Astrocyte of the hippocampus (primary cell): ENCODE measurements at regions not wholly inside any gene's neighbourhood (a gene's known extent, or its start where the extent isn't known, plus 50 kb on each side); places are given as distances from the start of the nearest gene placed in this dataset.
"Not testable (repeated sequence)": the region's sequence is repeated elsewhere in the genome, so short reads cannot be mapped to it uniquely, and the experiment has no call there.

Source experiments
- DNase-seq: peaks from one replicate; pipeline ENCODE4 v3.0.0; 2011; ENCODE audit warnings: low read depth, low spot score

- no peak for DNase-seq
Observed at GRCh38 chr16:48999508-48999907, 282.1 kb downstream of the CBLN1 start.

- no peak for DNase-seq
Observed at GRCh38 chr16:48999044-48999443, 282.6 kb downstream of the CBLN1 start.

- no peak for DNase-seq
Observed at GRCh38 chr16:48997946-48998345, 283.7 kb downstream of the CBLN1 start.

GRCh38 chr16:48997081-48997615, 284.5 kb downstream of the CBLN1 start:
- DNase-seq, result no peak

- no peak for DNase-seq
Observed at GRCh38 chr16:48978501-48978900, 303.1 kb downstream of the CBLN1 start.

GRCh38 chr16:48972236-48972635, 309.4 kb downstream of the CBLN1 start:
- no peak for DNase-seq

GRCh38 chr16:48971571-48972077, 310.0 kb downstream of the CBLN1 start:
- DNase-seq, result no peak

GRCh38 chr16:48970216-48970615, 311.4 kb downstream of the CBLN1 start:
- no peak for DNase-seq

- no peak for DNase-seq
Observed at GRCh38 chr16:48969611-48970010, 312.0 kb downstream of the CBLN1 start.

GRCh38 chr16:48965386-48965785, 316.3 kb downstream of the CBLN1 start:
- peak; percentile 49 for DNase-seq

- DNase-seq, result peak; percentile 86
Observed at GRCh38 chr16:48963901-48964615, 317.6 kb downstream of the CBLN1 start.

- peak; percentile 60 for DNase-seq
Observed at GRCh38 chr16:48963306-48963705, 318.3 kb downstream of the CBLN1 start.

GRCh38 chr16:48961546-48961945, 320.1 kb downstream of the CBLN1 start:
- peak; percentile 29 for DNase-seq

- DNase-seq, result no peak
Observed at GRCh38 chr16:48960830-48961229, 320.8 kb downstream of the CBLN1 start.

- DNase-seq, result no peak
Observed at GRCh38 chr16:48959747-48960146, 321.9 kb downstream of the CBLN1 start.

GRCh38 chr16:48959204-48959603, 322.4 kb downstream of the CBLN1 start:
- DNase-seq, result peak; percentile 20

GRCh38 chr16:48958681-48959080, 323.0 kb downstream of the CBLN1 start:
- peak; percentile 13 for DNase-seq

- no peak for DNase-seq
Observed at GRCh38 chr16:48956620-48957019, 325.0 kb downstream of the CBLN1 start.

- DNase-seq, result no peak
Observed at GRCh38 chr16:48955837-48956236, 325.8 kb downstream of the CBLN1 start.

GRCh38 chr16:48951621-48952125, 330.0 kb downstream of the CBLN1 start:
- not testable (repeated sequence) for DNase-seq

- no peak for DNase-seq
Observed at GRCh38 chr16:48950184-48950583, 331.5 kb downstream of the CBLN1 start.

GRCh38 chr16:48949636-48950035, 332.0 kb downstream of the CBLN1 start:
- peak; percentile 47 for DNase-seq

- no peak for DNase-seq
Observed at GRCh38 chr16:48948911-48949310, 332.7 kb downstream of the CBLN1 start.
